ENCODE measurements at regions not wholly inside any gene's neighbourhood (a gene's known extent, or its start where the extent isn't known, plus 50 kb on each side); places are given as distances from the start of the nearest gene placed in this dataset.

DNA sequence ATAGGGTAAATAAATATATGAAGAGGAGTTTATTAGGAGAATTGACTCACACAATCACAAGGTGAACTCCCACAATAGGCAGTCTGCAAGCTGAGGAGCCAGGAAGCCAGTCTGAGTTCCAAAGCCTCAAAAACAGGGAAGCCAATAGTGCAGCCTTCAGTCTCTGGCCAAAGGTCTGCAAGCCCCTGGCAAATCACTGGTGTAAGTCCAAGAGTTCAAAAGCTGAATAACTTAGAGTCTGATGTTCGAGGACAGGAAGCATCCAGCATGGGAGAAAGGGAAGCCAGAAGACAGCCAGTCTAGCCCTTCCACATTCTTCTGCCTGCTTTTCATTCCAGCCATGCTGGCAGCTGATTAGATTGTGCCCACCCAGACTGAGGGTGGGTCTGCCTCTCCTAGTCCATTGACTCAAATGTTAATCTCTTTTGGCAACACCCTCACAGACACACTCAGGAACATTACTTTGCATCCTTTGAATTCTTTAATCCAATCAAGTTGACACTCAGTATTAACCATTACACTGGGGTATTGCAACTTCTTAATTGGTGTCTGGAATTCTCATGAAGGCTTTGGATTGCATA lies 736.5 kb upstream of the LMO3 start:
- Histone ChIP-seq H3K4me3 (ENCODE audit: low read depth in 1 of 5, low read length in 5 of 5) (no peak overlapping the region), H3K36me3 (ENCODE audit: control insufficient read depth in 5 of 5, insufficient read depth in 5 of 5, low read length in 5 of 5) (no peaks in the 10 kb centered on the region)

DNA sequence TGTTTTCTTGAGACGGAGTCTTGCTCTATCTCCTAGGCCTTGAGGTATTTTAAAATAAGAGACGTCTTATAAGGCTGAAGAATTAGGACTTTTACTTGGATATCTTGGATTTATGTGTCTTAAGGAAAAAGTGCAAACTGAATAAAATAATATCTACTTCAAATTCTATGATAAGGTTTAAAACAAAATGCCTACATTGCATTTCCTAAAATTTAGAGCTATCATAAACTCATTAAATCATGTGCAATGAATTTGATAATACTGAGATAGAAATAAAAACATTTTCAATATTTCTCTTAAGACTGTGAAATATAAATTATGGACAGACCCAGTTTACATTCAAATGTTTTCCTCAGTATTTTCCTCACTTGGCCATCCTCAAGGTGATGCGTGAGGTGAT lies 729.5 kb upstream of the LMO3 start:
- Histone ChIP-seq H3K9ac (ENCODE audit: low read length in 5 of 5) (no peak overlapping the region), H3K4me3 (ENCODE audit: low read depth in 1 of 5, low read length in 5 of 5) (no peak overlapping the region), H3K27ac (ENCODE audit: low read depth, low read length) (no peak overlapping the region), H3K9me3 (ENCODE audit: control insufficient read depth in 5 of 5, low read length in 5 of 5) (no peaks in the 10 kb centered on the region), H3K36me3 (ENCODE audit: control insufficient read depth in 5 of 5, insufficient read depth in 5 of 5, low read length in 5 of 5) (no peaks in the 10 kb centered on the region), H3K27me3 (ENCODE audit: control insufficient read depth in 5 of 5, insufficient read depth in 4 of 5, low read length in 5 of 5) (no peaks in the 10 kb centered on the region), H3K4me1 (ENCODE audit: control insufficient read depth in 5 of 5, insufficient read depth in 5 of 5, low read length in 5 of 5) (no peaks in the 10 kb centered on the region)

More for the DNA sequence above, 736.5 kb upstream of the LMO3 start:
- Histone ChIP-seq H3K4me1 (ENCODE audit: control insufficient read depth in 5 of 5, insufficient read depth in 5 of 5, low read length in 5 of 5) (no peaks in the 10 kb centered on the region), H3K9ac (ENCODE audit: low read length in 5 of 5) (no peak overlapping the region), H3K9me3 (ENCODE audit: control insufficient read depth in 5 of 5, low read length in 5 of 5) (no peaks in the 10 kb centered on the region), H3K27ac (ENCODE audit: low read depth, low read length) (no peak overlapping the region), H3K27me3 (ENCODE audit: control insufficient read depth in 5 of 5, insufficient read depth in 4 of 5, low read length in 5 of 5) (no peaks in the 10 kb centered on the region)

DNA sequence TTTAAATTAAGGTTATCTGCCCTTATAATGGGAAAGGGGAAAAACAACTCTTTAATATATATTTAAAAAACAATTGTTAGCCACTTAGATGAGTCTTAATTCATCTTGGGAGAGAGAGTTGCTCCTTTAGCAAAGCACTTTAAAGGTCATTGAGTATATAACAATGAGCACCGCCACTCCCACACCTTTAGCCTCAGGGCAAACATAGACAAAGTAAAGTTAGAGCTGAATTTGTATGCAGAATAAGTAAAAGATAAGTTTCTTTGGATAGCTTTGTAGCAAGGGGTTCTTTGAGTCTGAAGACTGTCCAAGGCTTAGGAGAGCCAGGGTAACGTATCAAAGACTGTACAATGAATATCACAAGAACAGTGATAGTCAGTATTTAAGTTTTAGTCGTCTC lies 728.8 kb upstream of the LMO3 start:
- Histone ChIP-seq H3K9me3 (ENCODE audit: control insufficient read depth in 5 of 5, low read length in 5 of 5) (no peaks in the 10 kb centered on the region), H3K27ac (ENCODE audit: low read depth, low read length) (no peak overlapping the region), H3K4me3 (ENCODE audit: low read depth in 1 of 5, low read length in 5 of 5) (no peak overlapping the region), H3K4me1 (ENCODE audit: control insufficient read depth in 5 of 5, insufficient read depth in 5 of 5, low read length in 5 of 5) (no peaks in the 10 kb centered on the region), H3K9ac (ENCODE audit: low read length in 5 of 5) (no peak overlapping the region), H3K27me3 (ENCODE audit: control insufficient read depth in 5 of 5, insufficient read depth in 4 of 5, low read length in 5 of 5) (no peaks in the 10 kb centered on the region), H3K36me3 (ENCODE audit: control insufficient read depth in 5 of 5, insufficient read depth in 5 of 5, low read length in 5 of 5) (no peaks in the 10 kb centered on the region)

- Histone ChIP-seq H3K9ac (ENCODE audit: low read length in 5 of 5) (no peak overlapping the region), H3K27me3 (ENCODE audit: control insufficient read depth in 5 of 5, insufficient read depth in 4 of 5, low read length in 5 of 5) (no peaks in the 10 kb centered on the region), H3K9me3 (ENCODE audit: control insufficient read depth in 5 of 5, low read length in 5 of 5) (no peaks in the 10 kb centered on the region), H3K27ac (ENCODE audit: low read depth, low read length) (no peak overlapping the region), H3K4me3 (ENCODE audit: low read depth in 1 of 5, low read length in 5 of 5) (no peak overlapping the region), H3K36me3 (ENCODE audit: control insufficient read depth in 5 of 5, insufficient read depth in 5 of 5, low read length in 5 of 5) (no peaks in the 10 kb centered on the region), H3K4me1 (ENCODE audit: control insufficient read depth in 5 of 5, insufficient read depth in 5 of 5, low read length in 5 of 5) (no peaks in the 10 kb centered on the region)
Observed at GRCh38 chr12:17333287-17333686, 727.3 kb upstream of the LMO3 start.

DNA sequence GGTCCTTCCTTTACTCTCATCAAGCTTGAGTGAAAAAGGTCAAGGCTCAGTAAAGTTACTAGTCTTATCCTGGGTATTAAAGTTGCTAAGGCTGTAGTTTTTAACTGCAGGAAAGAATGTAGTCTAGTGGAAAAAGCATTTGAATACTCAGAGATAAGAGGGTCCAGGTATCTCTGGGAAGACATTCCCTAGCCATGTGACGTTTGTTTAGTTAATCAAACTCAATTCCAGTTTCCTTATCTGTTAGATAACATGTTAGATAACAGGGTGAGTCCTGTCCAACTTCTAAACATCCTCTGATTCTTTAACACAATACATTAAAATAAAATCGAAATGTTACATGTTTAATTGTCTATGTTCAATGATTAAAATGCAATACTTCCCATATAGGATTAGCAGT lies 720.7 kb upstream of the LMO3 start:
- Histone ChIP-seq H3K9me3 (ENCODE audit: control insufficient read depth in 5 of 5, low read length in 5 of 5) (peaks cover 0 to 4% (median 0%) of the 10 kb centered on the region in 5 donors), H3K9ac (ENCODE audit: low read length in 5 of 5) (no peak overlapping the region), H3K4me3 (ENCODE audit: low read depth in 1 of 5, low read length in 5 of 5) (no peak overlapping the region), H3K27me3 (ENCODE audit: control insufficient read depth in 5 of 5, insufficient read depth in 4 of 5, low read length in 5 of 5) (no peaks in the 10 kb centered on the region), H3K36me3 (ENCODE audit: control insufficient read depth in 5 of 5, insufficient read depth in 5 of 5, low read length in 5 of 5) (no peaks in the 10 kb centered on the region), H3K4me1 (ENCODE audit: control insufficient read depth in 5 of 5, insufficient read depth in 5 of 5, low read length in 5 of 5) (no peaks in the 10 kb centered on the region), H3K27ac (ENCODE audit: low read depth, low read length) (no peak overlapping the region)

GRCh38 chr12:17322090-17322489 lies 716.1 kb upstream of the LMO3 start:
- Histone ChIP-seq H3K27me3 (ENCODE audit: control insufficient read depth in 5 of 5, insufficient read depth in 4 of 5, low read length in 5 of 5) (no peaks in the 10 kb centered on the region), H3K27ac (ENCODE audit: low read depth, low read length) (no peak overlapping the region), H3K9ac (ENCODE audit: low read length in 5 of 5) (no peak overlapping the region), H3K4me1 (ENCODE audit: control insufficient read depth in 5 of 5, insufficient read depth in 5 of 5, low read length in 5 of 5) (no peaks in the 10 kb centered on the region), H3K9me3 (ENCODE audit: control insufficient read depth in 5 of 5, low read length in 5 of 5) (peaks cover 0 to 12% (median 4%) of the 10 kb centered on the region in 5 donors), H3K4me3 (ENCODE audit: low read depth in 1 of 5, low read length in 5 of 5) (no peak overlapping the region), H3K36me3 (ENCODE audit: control insufficient read depth in 5 of 5, insufficient read depth in 5 of 5, low read length in 5 of 5) (no peaks in the 10 kb centered on the region)

DNA sequence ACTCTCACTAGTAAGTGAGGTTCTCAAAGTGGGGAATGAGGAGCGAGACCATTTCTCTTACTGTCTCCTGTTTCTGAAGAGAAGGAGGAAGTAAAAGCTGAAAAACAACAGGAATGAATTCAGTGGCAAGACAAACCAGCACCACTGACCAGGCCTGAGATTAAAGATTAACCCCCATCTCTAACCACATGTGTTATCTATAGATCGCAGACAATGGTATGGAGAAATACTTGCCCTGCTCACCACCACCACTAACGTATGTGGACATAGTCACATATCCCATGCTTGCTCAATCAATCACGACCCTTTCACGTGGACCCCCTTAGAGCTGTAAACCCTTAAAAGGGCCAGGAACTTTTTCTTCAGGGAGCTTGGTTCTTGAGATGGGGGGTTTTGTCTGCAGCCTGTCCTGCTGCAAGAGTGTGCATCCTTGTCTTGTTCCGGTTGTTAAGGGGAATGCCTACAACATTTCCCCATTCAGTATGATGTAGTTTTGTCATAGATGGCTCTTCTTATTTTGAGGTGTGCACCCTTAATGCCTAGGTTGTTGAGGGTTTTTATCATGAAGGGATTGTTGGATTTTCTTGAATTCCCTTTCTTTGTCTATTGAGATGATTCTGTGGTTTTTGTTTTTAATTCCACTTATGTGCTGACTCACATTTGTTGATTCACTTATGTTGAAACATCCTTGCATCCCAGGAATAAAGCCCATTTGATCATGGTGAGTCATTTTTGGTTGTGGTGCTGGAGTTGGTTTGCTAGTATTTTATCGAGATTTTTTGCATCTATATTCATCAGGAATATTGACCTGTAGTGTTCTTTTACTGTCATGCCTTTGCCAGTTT lies 698.8 kb upstream of the LMO3 start:
- Histone ChIP-seq H3K4me3 (ENCODE audit: low read depth in 1 of 5, low read length in 5 of 5) (no peak overlapping the region), H3K36me3 (ENCODE audit: control insufficient read depth in 5 of 5, insufficient read depth in 5 of 5, low read length in 5 of 5) (no peaks in the 10 kb centered on the region), H3K9me3 (ENCODE audit: control insufficient read depth in 5 of 5, low read length in 5 of 5) (peaks cover 6 to 23% (median 18%) of the 10 kb centered on the region in 5 donors), H3K4me1 (ENCODE audit: control insufficient read depth in 5 of 5, insufficient read depth in 5 of 5, low read length in 5 of 5) (no peaks in the 10 kb centered on the region), H3K27me3 (ENCODE audit: control insufficient read depth in 5 of 5, insufficient read depth in 4 of 5, low read length in 5 of 5) (no peaks in the 10 kb centered on the region), H3K9ac (ENCODE audit: low read length in 5 of 5) (no peak overlapping the region), H3K27ac (ENCODE audit: low read depth, low read length) (no peak overlapping the region)

DNA sequence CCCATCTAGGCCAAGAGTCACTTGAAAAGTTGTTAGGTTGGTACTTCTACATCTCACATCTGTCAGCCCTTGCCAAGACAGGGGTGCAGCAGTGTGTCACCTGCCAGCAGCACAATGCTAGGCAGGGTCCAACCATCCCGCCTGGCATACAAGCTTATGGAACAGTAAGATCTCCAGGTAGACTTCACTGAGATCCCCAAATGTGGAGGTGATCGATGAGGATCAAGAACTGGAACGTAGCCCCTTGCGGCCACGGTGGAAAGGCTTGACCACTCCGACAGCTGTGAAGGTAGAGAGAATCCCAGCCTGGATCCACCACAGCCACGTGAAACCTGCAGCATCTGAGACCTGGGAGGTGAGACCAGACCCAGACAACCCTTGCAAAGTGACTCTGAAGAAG lies 696.0 kb upstream of the LMO3 start:
- Histone ChIP-seq H3K27me3 (ENCODE audit: control insufficient read depth in 5 of 5, insufficient read depth in 4 of 5, low read length in 5 of 5) (no peaks in the 10 kb centered on the region), H3K4me3 (ENCODE audit: low read depth in 1 of 5, low read length in 5 of 5) (no peak overlapping the region), H3K27ac (ENCODE audit: low read depth, low read length) (no peak overlapping the region), H3K9me3 (ENCODE audit: control insufficient read depth in 5 of 5, low read length in 5 of 5) (peaks cover 6 to 33% (median 21%) of the 10 kb centered on the region in 5 donors), H3K9ac (ENCODE audit: low read length in 5 of 5) (no peak overlapping the region), H3K36me3 (ENCODE audit: control insufficient read depth in 5 of 5, insufficient read depth in 5 of 5, low read length in 5 of 5) (no peaks in the 10 kb centered on the region), H3K4me1 (ENCODE audit: control insufficient read depth in 5 of 5, insufficient read depth in 5 of 5, low read length in 5 of 5) (no peaks in the 10 kb centered on the region)

- Histone ChIP-seq H3K9ac (ENCODE audit: low read length in 5 of 5) (no peak overlapping the region), H3K27ac (ENCODE audit: low read depth, low read length) (no peak overlapping the region), H3K27me3 (ENCODE audit: control insufficient read depth in 5 of 5, insufficient read depth in 4 of 5, low read length in 5 of 5) (no peaks in the 10 kb centered on the region), H3K36me3 (ENCODE audit: control insufficient read depth in 5 of 5, insufficient read depth in 5 of 5, low read length in 5 of 5) (no peaks in the 10 kb centered on the region), H3K4me1 (ENCODE audit: control insufficient read depth in 5 of 5, insufficient read depth in 5 of 5, low read length in 5 of 5) (no peaks in the 10 kb centered on the region), H3K9me3 (ENCODE audit: control insufficient read depth in 5 of 5, low read length in 5 of 5) (peaks cover 6 to 35% (median 25%) of the 10 kb centered on the region in 5 donors), H3K4me3 (ENCODE audit: low read depth in 1 of 5, low read length in 5 of 5) (no peak overlapping the region)
Observed at GRCh38 chr12:17301544-17301943, 695.6 kb upstream of the LMO3 start.

GRCh38 chr12:17296882-17297281 lies 690.9 kb upstream of the LMO3 start:
- Histone ChIP-seq H3K4me1 (ENCODE audit: control insufficient read depth in 5 of 5, insufficient read depth in 5 of 5, low read length in 5 of 5) (no peaks in the 10 kb centered on the region), H3K27me3 (ENCODE audit: control insufficient read depth in 5 of 5, insufficient read depth in 4 of 5, low read length in 5 of 5) (no peaks in the 10 kb centered on the region), H3K4me3 (ENCODE audit: low read depth in 1 of 5, low read length in 5 of 5) (no peak overlapping the region), H3K36me3 (ENCODE audit: control insufficient read depth in 5 of 5, insufficient read depth in 5 of 5, low read length in 5 of 5) (no peaks in the 10 kb centered on the region), H3K9ac (ENCODE audit: low read length in 5 of 5) (no peak overlapping the region), H3K9me3 (ENCODE audit: control insufficient read depth in 5 of 5, low read length in 5 of 5) (peaks cover 0 to 18% (median 9%) of the 10 kb centered on the region in 5 donors), H3K27ac (ENCODE audit: low read depth, low read length) (no peak overlapping the region)
